DND-41 (cell line): ENCODE measurements at regions not wholly inside any gene's neighbourhood (a gene's known extent, or its start where the extent isn't known, plus 50 kb on each side); places are given as distances from the start of the nearest gene placed in this dataset.

Experiments used
- ATAC-seq: fragments of 200-7000 bp; cut with Tn5 transposase; 3 replicates; pipeline ENCODE4 v1.9.1; 2021; ENCODE audit warnings: low read depth; ENCODE audit not compliant: insufficient read depth
- DNase-seq: peaks from one replicate; pipeline ENCODE4 v3.0.0-alpha.2; 2020
- H2AFZ ChIP-seq: 2 replicates; pipeline ENCODE4 v1.6.0; 2012; ENCODE audit warnings: low read depth, low read length
- H3K27ac ChIP-seq: 2 replicates; pipeline ENCODE4 v1.5.1; 2012; ENCODE audit warnings: low read length, inconsistent platforms
- H3K27me3 ChIP-seq: fragments of 200-600 bp; sonication (generic); 2 replicates; pipeline ENCODE4 v1.6.0; 2012; ENCODE audit warnings: low read length, mild to moderate bottlenecking, inconsistent platforms; ENCODE audit not compliant: insufficient read depth, poor library complexity
- H3K36me3 ChIP-seq: 2 replicates; pipeline ENCODE4 v1.5.1; 2012; ENCODE audit warnings: low read length, inconsistent platforms; ENCODE audit not compliant: insufficient read depth
- H3K4me1 ChIP-seq: 2 replicates; pipeline ENCODE4 v1.5.1; 2012; ENCODE audit warnings: mild to moderate bottlenecking, low read length; ENCODE audit not compliant: insufficient read depth
- H3K4me2 ChIP-seq: 2 replicates; pipeline ENCODE4 v1.6.0; 2012; ENCODE audit warnings: mild to moderate bottlenecking, moderate library complexity, low read length, inconsistent platforms; ENCODE audit not compliant: insufficient read depth
- H3K4me3 ChIP-seq, 2 experiments: fragments of 200-600 bp in 1 of 2; shearing (Covaris generic) in 1 of 2; 2 replicates each; pipeline ENCODE4 v1.5.1; 2012 to 2016; ENCODE audit warnings: inconsistent platforms in 2 of 2, low read length in 2 of 2, mild to moderate bottlenecking in 2 of 2, low read depth in 1 of 2, moderate library complexity in 1 of 2
- H3K79me2 ChIP-seq: 2 replicates; pipeline ENCODE4 v1.6.0; 2012; ENCODE audit warnings: low read length, inconsistent platforms; ENCODE audit not compliant: insufficient read depth
- H3K9ac ChIP-seq: 2 replicates; pipeline ENCODE4 v1.6.0; 2012; ENCODE audit warnings: low read depth, mild to moderate bottlenecking, inconsistent platforms, low read length, moderate library complexity
- H3K9me3 ChIP-seq: 2 replicates; pipeline ENCODE4 v1.5.1; 2012; ENCODE audit warnings: low read length, moderate library complexity, mild to moderate bottlenecking, inconsistent platforms; ENCODE audit not compliant: insufficient read depth, severe bottlenecking
- H4K20me1 ChIP-seq: 2 replicates; pipeline ENCODE4 v1.6.0; 2012; ENCODE audit warnings: low read length; ENCODE audit not compliant: insufficient read depth
- EZH2 ChIP-seq: IDR thresholded peaks from 3 replicates; pipeline ENCODE4 v1.6.1; 2012; ENCODE audit warnings: borderline replicate concordance, low read depth, mild to moderate bottlenecking, moderate library complexity, low read length, inconsistent platforms; ENCODE audit not compliant: severe bottlenecking
- TF ChIP-seq, protein P1 (sequence below): IDR thresholded peaks from 2 replicates; pipeline ENCODE4 v1.5.1; 2012; ENCODE audit warnings: borderline replicate concordance, low read length, moderate library complexity, mild to moderate bottlenecking; ENCODE audit not compliant: poor library complexity, severe bottlenecking; ENCODE audit errors: extremely low read depth

DNA sequence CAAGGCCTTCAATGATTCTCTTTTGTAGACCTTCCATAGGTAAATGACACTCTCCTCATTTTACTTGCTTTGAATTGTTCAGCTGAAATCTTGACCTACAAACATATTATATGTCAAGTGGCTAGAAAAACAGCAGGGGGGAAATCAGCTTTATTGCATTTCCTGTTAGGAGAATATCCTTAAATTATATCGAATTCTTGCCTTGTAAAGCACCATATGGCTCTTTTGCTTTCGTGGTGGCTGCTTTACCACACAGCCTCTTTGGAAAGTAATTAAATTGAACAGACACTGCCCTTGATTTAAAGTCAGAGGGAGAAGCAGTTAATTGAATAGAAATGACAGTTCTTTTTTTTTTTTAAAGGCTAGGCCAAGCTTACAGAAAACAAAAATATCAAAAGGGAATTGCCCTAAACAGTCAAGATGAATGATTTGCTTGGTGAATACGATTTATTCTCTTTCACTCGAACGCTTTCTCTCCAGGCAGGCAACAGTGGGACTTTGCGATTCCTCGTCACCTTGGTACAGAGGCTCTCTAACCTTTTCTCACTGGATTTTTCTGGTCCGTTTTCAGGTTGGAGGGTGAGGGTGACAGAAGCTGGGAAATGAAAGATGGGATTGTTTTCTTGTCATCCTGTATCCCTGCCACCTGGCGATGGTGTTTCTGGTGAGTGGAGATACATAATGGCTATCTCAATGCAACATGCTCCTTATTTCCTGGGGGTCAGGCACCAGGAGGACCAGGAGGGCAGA lies 126.0 kb downstream of the GATA3 start:
- DNase-seq (no peak), ATAC-seq (no peak)
- Histone ChIP-seq H3K9me3 (no peaks in the 10 kb centered on the region), H3K27me3 (no peaks in the 10 kb centered on the region), H3K79me2 (no peaks in the 10 kb centered on the region), H3K9ac (no peak overlapping the region), H3K4me1 (no peaks in the 10 kb centered on the region), H3K36me3 (no peaks in the 10 kb centered on the region), H3K27ac (no peak overlapping the region), H3K4me2 (no peak overlapping the region), H4K20me1 (no peaks in the 10 kb centered on the region), H2AFZ (no peak overlapping the region), H3K4me3 (no peak overlapping the region)
- TF ChIP-seq EZH2, result no peak
- TF ChIP-seq, protein P1, sequence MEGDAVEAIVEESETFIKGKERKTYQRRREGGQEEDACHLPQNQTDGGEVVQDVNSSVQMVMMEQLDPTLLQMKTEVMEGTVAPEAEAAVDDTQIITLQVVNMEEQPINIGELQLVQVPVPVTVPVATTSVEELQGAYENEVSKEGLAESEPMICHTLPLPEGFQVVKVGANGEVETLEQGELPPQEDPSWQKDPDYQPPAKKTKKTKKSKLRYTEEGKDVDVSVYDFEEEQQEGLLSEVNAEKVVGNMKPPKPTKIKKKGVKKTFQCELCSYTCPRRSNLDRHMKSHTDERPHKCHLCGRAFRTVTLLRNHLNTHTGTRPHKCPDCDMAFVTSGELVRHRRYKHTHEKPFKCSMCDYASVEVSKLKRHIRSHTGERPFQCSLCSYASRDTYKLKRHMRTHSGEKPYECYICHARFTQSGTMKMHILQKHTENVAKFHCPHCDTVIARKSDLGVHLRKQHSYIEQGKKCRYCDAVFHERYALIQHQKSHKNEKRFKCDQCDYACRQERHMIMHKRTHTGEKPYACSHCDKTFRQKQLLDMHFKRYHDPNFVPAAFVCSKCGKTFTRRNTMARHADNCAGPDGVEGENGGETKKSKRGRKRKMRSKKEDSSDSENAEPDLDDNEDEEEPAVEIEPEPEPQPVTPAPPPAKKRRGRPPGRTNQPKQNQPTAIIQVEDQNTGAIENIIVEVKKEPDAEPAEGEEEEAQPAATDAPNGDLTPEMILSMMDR, result no peak

DNA sequence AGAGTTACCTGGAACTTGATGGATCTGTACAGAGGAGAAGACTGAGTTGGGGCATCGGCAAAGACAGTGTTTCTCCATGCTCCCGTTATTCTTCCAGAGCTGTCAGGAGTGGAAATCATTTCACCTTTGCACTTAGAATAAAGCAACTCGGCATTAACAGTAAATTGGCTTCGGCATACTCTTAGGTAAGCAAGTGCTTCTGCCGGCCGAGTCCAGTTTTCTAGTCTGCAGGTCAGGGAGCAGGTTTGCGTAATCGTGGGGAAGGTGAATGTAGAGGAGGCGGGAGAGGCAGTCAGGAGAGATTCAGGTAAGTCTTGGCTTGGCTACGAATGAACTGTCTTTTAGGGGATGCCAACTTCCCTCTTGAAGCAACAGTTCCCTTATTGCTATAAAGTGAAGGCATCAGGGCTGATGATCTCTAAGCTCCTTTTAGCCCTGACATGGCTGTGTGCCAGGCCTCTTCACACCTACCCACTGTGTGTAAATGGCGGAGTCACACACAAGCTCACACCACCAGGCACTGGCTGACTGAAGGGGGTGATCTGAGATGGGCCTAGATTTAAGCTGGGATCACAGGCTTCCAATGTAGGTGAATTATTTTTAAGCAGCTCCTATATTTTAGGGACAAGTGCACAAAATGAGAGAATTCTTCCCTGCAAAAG lies 127.1 kb downstream of the GATA3 start:
- Histone ChIP-seq H3K79me2 (no peaks in the 10 kb centered on the region), H3K27ac (no peak overlapping the region), H3K27me3 (no peaks in the 10 kb centered on the region), H3K9me3 (no peaks in the 10 kb centered on the region), H2AFZ (no peak overlapping the region), H3K4me1 (no peaks in the 10 kb centered on the region), H3K36me3 (no peaks in the 10 kb centered on the region), H3K4me2 (no peak overlapping the region), H4K20me1 (no peaks in the 10 kb centered on the region), H3K4me3 (no peak overlapping the region), H3K9ac (no peak overlapping the region)
- TF ChIP-seq EZH2, result no peak
- TF ChIP-seq, protein P1, result no peak
- DNase-seq (no peak), ATAC-seq (no peak)

- Histone ChIP-seq H3K27ac (no peak overlapping the region), H3K4me1 (no peaks in the 10 kb centered on the region), H3K9me3 (no peaks in the 10 kb centered on the region), H3K4me2 (no peak overlapping the region), H3K27me3 (no peaks in the 10 kb centered on the region), H2AFZ (no peak overlapping the region), H3K4me3 (no peak overlapping the region), H3K9ac (no peak overlapping the region), H4K20me1 (no peaks in the 10 kb centered on the region), H3K79me2 (no peaks in the 10 kb centered on the region), H3K36me3 (no peaks in the 10 kb centered on the region)
- DNase-seq (no peak), ATAC-seq (no peak)
- no peak for TF ChIP-seq EZH2
- TF ChIP-seq, protein P1, result no peak
Observed at GRCh38 chr10:8182806-8183205, 128.3 kb downstream of the GATA3 start.
